TTC549 (cell line): ENCODE measurements at regions not wholly inside any gene's neighbourhood (a gene's known extent, or its start where the extent isn't known, plus 50 kb on each side); places are given as distances from the start of the nearest gene placed in this dataset.

Source experiments
- FAIRE-seq: peaks from 2 replicates; lab custom pipeline; 2012; peaks lifted over from hg19 to GRCh38; lab: Jason Lieb, UNC

GRCh38 chr11:45597097-45597496 lies 68.3 kb downstream of the CHST1 start:
- FAIRE-seq, result no peak

- no peak for FAIRE-seq
Measured at GRCh38 chr11:45596571-45596970, 68.9 kb downstream of the CHST1 start.

- FAIRE-seq, result no peak
Measured at GRCh38 chr11:45593992-45594391, 71.4 kb downstream of the CHST1 start.

GRCh38 chr11:45592636-45593035 lies 72.8 kb downstream of the CHST1 start:
- FAIRE-seq, result no peak

GRCh38 chr11:45590743-45591142 lies 74.7 kb downstream of the CHST1 start:
- no peak for FAIRE-seq

- no peak for FAIRE-seq
Measured at GRCh38 chr11:45585205-45585604, 80.2 kb downstream of the CHST1 start.

- no peak for FAIRE-seq
Measured at GRCh38 chr11:45583981-45584566, 81.3 kb downstream of the CHST1 start.

GRCh38 chr11:45580399-45580798 lies 85.0 kb downstream of the CHST1 start:
- no peak for FAIRE-seq

GRCh38 chr11:45578316-45578715 lies 87.1 kb downstream of the CHST1 start:
- FAIRE-seq, result no peak

- no peak for FAIRE-seq
Measured at GRCh38 chr11:45577752-45578151, 87.7 kb downstream of the CHST1 start.

GRCh38 chr11:45576461-45577215 lies 88.8 kb downstream of the CHST1 start:
- no peak for FAIRE-seq

GRCh38 chr11:45573728-45574127 lies 91.7 kb downstream of the CHST1 start:
- FAIRE-seq, result no peak

GRCh38 chr11:45572354-45573123 lies 92.9 kb downstream of the CHST1 start:
- no peak for FAIRE-seq

- no peak for FAIRE-seq
Measured at GRCh38 chr11:45569776-45570175, 95.6 kb downstream of the CHST1 start.

- no peak for FAIRE-seq
Measured at GRCh38 chr11:45568049-45568448, 97.4 kb downstream of the CHST1 start.

GRCh38 chr11:45565446-45565988 lies 99.9 kb downstream of the CHST1 start:
- FAIRE-seq, result no peak

- no peak for FAIRE-seq
Measured at GRCh38 chr11:45563810-45564209, 101.6 kb downstream of the CHST1 start.

- no peak for FAIRE-seq
Measured at GRCh38 chr11:45563171-45563570, 102.3 kb downstream of the CHST1 start.

- no peak for FAIRE-seq
Measured at GRCh38 chr11:45560913-45561281, 104.5 kb downstream of the CHST1 start.

GRCh38 chr11:45560155-45560912 lies 105.1 kb downstream of the CHST1 start:
- no peak for FAIRE-seq

- FAIRE-seq, result no peak
Measured at GRCh38 chr11:45556851-45557707, 108.3 kb downstream of the CHST1 start.
